H1 (cell line): ENCODE measurements at regions not wholly inside any gene's neighbourhood (a gene's known extent, or its start where the extent isn't known, plus 50 kb on each side); places are given as distances from the start of the nearest gene placed in this dataset.

ENCODE experiments used
- CREB1 ChIP-seq: IDR thresholded peaks from 2 replicates; pipeline ENCODE4 v1.6.1; 2012; ENCODE audit warnings: inconsistent platforms
- GABPA ChIP-seq: IDR thresholded peaks from 2 replicates; pipeline ENCODE4 v1.6.1; 2011; ENCODE audit warnings: mild to moderate bottlenecking, low read length, moderate library complexity, borderline replicate concordance; ENCODE audit not compliant: insufficient read depth
- KDM5A ChIP-seq: fragments of 200-600 bp; IDR thresholded peaks from 2 replicates; pipeline ENCODE4 v1.7.1; 2012; ENCODE audit warnings: mild to moderate bottlenecking, low read length, inconsistent platforms, mixed read lengths
- POLR2A ChIP-seq, 2 experiments: IDR thresholded peaks; 1 replicate in 1 of 2; 2 replicates in 1 of 2; pipeline ENCODE4 v1.6.1; 2011; ENCODE audit warnings: low read depth in 2 of 2, low read length in 2 of 2, mild to moderate bottlenecking in 2 of 2; ENCODE audit errors: control extremely low read depth in 1 of 2
- SIX5 ChIP-seq: IDR thresholded peaks from 2 replicates; pipeline ENCODE4 v1.6.1; 2011; ENCODE audit warnings: mild to moderate bottlenecking, low read depth, low read length

DNA sequence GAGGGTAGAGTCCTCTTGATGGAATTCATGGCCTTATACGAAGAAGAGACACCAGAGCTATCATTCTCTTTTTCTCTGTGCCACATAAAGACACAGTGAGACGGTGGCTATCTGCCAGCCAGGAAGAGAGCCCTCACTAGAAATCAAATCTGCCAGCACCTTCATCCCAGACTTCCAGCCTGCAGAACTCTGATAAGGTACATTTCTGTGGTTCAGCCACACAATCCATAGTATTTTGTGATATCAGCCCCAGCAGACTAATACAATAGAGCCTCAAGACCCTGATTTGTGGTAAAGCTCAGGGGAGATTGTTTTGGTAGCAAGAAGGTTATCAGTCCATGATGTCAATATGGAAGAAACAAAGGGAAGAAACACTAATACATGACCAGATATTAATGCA lies 1213.2 kb downstream of the NLGN4X start (continued):
- TF ChIP-seq KDM5A = no peak
- TF ChIP-seq SIX5 = no peak
- TF ChIP-seq CREB1 = no peak
- no peak for TF ChIP-seq GABPA
- TF ChIP-seq POLR2A (IDR thresholded peaks at IDR 0.05; ENCODE audit: control extremely low read depth in 1 of 2, low read depth in 2 of 2, low read length in 2 of 2) = no peak
